Uterus (tissue), 3 donors: ENCODE measurements at regions not wholly inside any gene's neighbourhood (a gene's known extent, or its start where the extent isn't known, plus 50 kb on each side); places are given as distances from the start of the nearest gene placed in this dataset.
"Not testable (repeated sequence)": the region's sequence is repeated elsewhere in the genome, so short reads cannot be mapped to it uniquely, and the experiment has no call there.

Experiments used
- DNase-seq, 2 donors: peaks; one replicate each; pipeline ENCODE4 v3.0.0-alpha.2; 2019 to 2020
- H3K27ac ChIP-seq, 2 donors: fragments of 200-600 bp; sonication (generic); 1 replicate in 1 of 2; 2 replicates in 1 of 2; pipeline ENCODE4 v1.5.1; 2016 to 2018
- H3K27me3 ChIP-seq, 2 donors: fragments of 200-600 bp; sonication (generic); one replicate each; pipeline ENCODE4 v1.5.1; 2018 to 2019; ENCODE audit warnings: control low read depth in 1 of 2
- H3K36me3 ChIP-seq, 2 donors: fragments of 200-600 bp; sonication (generic); one replicate each; pipeline ENCODE4 v1.5.1; 2019; ENCODE audit warnings: control low read depth in 1 of 2
- H3K4me1 ChIP-seq, 2 donors: fragments of 200-600 bp; sonication (generic); one replicate each; pipeline ENCODE4 v1.5.1; 2018 to 2019; ENCODE audit warnings: control low read depth in 1 of 2
- H3K4me3 ChIP-seq, 2 donors: fragments of 200-600 bp; sonication (generic); 1 replicate in 1 of 2; 2 replicates in 1 of 2; pipeline ENCODE4 v1.5.1; 2018 to 2019; ENCODE audit warnings: mild to moderate bottlenecking in 1 of 2
- H3K9me3 ChIP-seq, 2 donors: fragments of 200-600 bp; sonication (generic); one replicate each; pipeline ENCODE4 v1.5.1; 2019; ENCODE audit warnings: control low read depth in 1 of 2
- CTCF ChIP-seq, 4 experiments: fragments of 200-600 bp in 2 of 4; fragments of 450-650 bp in 2 of 4; sonication (generic) in 2 of 4; IDR thresholded peaks; one replicate each; pipeline ENCODE4 v1.5.1; 2016 to 2019; ENCODE audit warnings: antibody characterized with exemption in 4 of 4, mild to moderate bottlenecking in 2 of 4, moderate library complexity in 1 of 4
- POLR2A ChIP-seq, 2 donors: fragments of 450-650 bp; IDR thresholded peaks; one replicate each; pipeline ENCODE4 v1.6.1; 2016; ENCODE audit warnings: antibody characterized with exemption in 2 of 2, mild to moderate bottlenecking in 1 of 2, moderate library complexity in 1 of 2
- intact Hi-C: fragments of 100-400 bp; cut with DNase I; formaldehyde crosslinking; loops from one replicate; pipeline ENCODE4 v1.15.1; 2023; ENCODE audit warnings: low total_unique reads
- donor health status: DM: yes; HTN: yes; CAD: no.

- Histone ChIP-seq H3K4me3 (no peak overlapping the region), H3K9me3 (no peaks in the 10 kb centered on the region), H3K27me3 (no peaks in the 10 kb centered on the region), H3K36me3 (no peaks in the 10 kb centered on the region), H3K27ac (no peak overlapping the region), H3K4me1 (no peaks in the 10 kb centered on the region)
- no peak for TF ChIP-seq CTCF (IDR thresholded peaks at IDR 0.05)
- TF ChIP-seq POLR2A (IDR thresholded peaks at IDR 0.05) = no peak
- intact Hi-C loops = no loop called here
- DNase-seq = peak; percentile 33 to 39
Observed at GRCh38 chr5:174532455-174533453, 191.6 kb upstream of the MSX2 start.

DNA sequence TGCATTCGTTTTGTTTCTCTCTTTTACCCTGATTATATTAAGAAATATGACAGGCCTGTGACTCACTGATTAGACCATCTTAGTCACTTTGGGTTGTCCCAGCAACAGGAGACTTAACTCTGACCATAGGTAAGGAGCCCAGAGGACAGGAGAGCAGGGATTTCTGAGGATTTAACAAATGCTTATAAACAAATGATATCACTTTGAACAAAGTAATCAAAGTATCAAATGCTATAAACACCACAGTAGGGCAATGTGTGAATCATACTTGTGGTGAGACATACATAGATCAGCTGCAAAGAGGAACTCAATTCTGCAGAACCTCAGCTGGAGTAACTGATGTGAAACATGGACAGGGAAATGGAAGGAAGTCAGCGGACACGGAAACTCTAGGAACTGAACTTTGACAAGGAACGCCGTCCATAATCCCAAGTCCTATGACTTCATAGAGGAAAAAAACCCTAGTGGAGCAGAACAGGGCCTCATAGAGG lies 190.6 kb upstream of the MSX2 start:
- intact Hi-C loops = no loop called here
- Histone ChIP-seq H3K36me3 (no peaks in the 10 kb centered on the region), H3K27ac (no peak overlapping the region), H3K4me3 (no peak overlapping the region), H3K27me3 (no peaks in the 10 kb centered on the region), H3K9me3 (no peaks in the 10 kb centered on the region), H3K4me1 (no peaks in the 10 kb centered on the region)
- TF ChIP-seq CTCF (IDR thresholded peaks at IDR 0.05) = no peak
- TF ChIP-seq POLR2A (IDR thresholded peaks at IDR 0.05) = no peak
- DNase-seq = no peak

DNA sequence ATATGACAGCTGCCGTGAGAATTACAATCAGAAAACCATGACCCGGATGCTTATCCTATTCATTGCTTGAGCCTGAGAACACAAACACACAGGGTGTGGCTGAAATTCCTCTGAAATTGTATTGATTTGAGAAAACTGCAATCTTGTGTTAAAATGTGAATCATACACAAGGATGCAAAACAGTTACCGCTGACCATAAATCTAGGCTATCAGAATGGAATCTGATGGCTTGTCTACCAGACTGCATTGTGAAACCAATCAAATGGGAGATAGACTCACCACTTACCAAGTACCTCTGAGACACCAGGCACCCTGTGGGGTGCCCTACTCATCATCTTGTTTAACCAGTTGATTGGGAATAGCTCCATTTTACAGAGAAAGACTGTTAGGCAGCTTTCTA lies 188.7 kb upstream of the MSX2 start:
- Histone ChIP-seq H3K27ac (no peak overlapping the region), H3K9me3 (no peaks in the 10 kb centered on the region), H3K4me3 (no peak overlapping the region), H3K36me3 (no peaks in the 10 kb centered on the region), H3K27me3 (no peaks in the 10 kb centered on the region), H3K4me1 (no peaks in the 10 kb centered on the region)
- TF ChIP-seq POLR2A (IDR thresholded peaks at IDR 0.05) = no peak
- no peak for TF ChIP-seq CTCF (IDR thresholded peaks at IDR 0.05)
- intact Hi-C loops = no loop called here
- DNase-seq = no peak

DNA sequence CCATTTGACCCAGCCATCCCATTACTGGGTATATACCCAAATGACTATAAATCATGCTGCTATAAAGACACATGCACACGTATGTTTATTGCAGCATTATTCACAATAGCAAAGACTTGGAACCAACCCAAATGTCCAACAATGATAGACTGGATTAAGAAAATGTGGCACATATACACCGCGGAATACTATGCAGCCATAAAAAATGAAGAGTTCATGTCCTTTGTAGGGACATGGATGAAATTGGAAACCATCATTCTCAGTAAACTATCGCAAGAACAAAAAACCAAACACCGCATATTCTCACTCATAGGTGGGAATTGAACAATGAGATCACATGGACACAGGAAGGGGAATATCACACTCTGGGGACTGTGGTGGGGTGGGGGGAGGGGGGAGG lies 184.6 kb upstream of the MSX2 start:
- DNase-seq, H3K4me1 ChIP-seq, H3K36me3 ChIP-seq, intact Hi-C loops, H3K27me3 ChIP-seq, H3K4me3 ChIP-seq, H3K27ac ChIP-seq, H3K9me3 ChIP-seq: not testable (repeated sequence)

- Histone ChIP-seq H3K27me3 (no peaks in the 10 kb centered on the region), H3K4me3 (no peak overlapping the region), H3K36me3 (no peaks in the 10 kb centered on the region), H3K9me3 (no peaks in the 10 kb centered on the region), H3K27ac (no peak overlapping the region), H3K4me1 (no peaks in the 10 kb centered on the region)
- no peak for DNase-seq
- TF ChIP-seq POLR2A (IDR thresholded peaks at IDR 0.05) (no peak), CTCF (IDR thresholded peaks at IDR 0.05) (no peak)
- intact Hi-C loops = no loop called here
Observed at GRCh38 chr5:174542037-174542436, 182.3 kb upstream of the MSX2 start.
